Body of pancreas (tissue), 4 donors: ENCODE measurements at regions not wholly inside any gene's neighbourhood (a gene's known extent, or its start where the extent isn't known, plus 50 kb on each side); places are given as distances from the start of the nearest gene placed in this dataset.

ENCODE experiments used
- POLR2A ChIP-seq, 3 donors: fragments of 450-650 bp; IDR thresholded peaks; one replicate each; pipeline ENCODE4 v1.6.1; 2016; ENCODE audit warnings: antibody characterized with exemption in 3 of 3, mild to moderate bottlenecking in 2 of 3
- TF ChIP-seq, protein P1 (sequence below), 7 experiments: fragments of 450-650 bp in 4 of 7; fragments of 200-600 bp in 3 of 7; sonication (generic) in 3 of 7; IDR thresholded peaks; one replicate each; pipeline ENCODE4 v1.5.1; 2016 to 2019; ENCODE audit warnings: antibody characterized with exemption in 7 of 7

DNA sequence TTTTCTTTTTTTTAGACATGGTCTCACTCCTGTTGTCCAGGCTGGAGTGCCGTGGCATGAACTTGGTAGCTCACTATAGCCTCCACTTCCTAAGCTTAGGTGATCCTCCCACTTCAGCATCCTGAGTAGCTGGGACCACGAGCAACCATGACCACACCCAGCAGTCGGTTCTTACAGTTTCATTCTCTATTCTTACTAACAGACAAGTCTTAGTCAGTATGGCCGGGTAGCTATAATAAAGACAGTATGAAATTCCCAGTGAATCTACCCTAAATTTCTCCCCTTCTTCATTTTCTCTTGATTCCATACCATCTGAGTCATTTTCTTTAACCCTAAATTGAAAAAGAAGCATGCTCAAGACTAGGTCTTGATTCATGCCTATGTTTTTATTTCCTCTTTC, 775.3 kb upstream of the NRXN1 start:
- TF ChIP-seq POLR2A (IDR thresholded peaks at IDR 0.05) = no peak
- TF ChIP-seq, protein P1, sequence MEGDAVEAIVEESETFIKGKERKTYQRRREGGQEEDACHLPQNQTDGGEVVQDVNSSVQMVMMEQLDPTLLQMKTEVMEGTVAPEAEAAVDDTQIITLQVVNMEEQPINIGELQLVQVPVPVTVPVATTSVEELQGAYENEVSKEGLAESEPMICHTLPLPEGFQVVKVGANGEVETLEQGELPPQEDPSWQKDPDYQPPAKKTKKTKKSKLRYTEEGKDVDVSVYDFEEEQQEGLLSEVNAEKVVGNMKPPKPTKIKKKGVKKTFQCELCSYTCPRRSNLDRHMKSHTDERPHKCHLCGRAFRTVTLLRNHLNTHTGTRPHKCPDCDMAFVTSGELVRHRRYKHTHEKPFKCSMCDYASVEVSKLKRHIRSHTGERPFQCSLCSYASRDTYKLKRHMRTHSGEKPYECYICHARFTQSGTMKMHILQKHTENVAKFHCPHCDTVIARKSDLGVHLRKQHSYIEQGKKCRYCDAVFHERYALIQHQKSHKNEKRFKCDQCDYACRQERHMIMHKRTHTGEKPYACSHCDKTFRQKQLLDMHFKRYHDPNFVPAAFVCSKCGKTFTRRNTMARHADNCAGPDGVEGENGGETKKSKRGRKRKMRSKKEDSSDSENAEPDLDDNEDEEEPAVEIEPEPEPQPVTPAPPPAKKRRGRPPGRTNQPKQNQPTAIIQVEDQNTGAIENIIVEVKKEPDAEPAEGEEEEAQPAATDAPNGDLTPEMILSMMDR (IDR thresholded peaks at IDR 0.05) = no peak
